Kidney (tissue), 13 donors: ENCODE measurements at regions not wholly inside any gene's neighbourhood (a gene's known extent, or its start where the extent isn't known, plus 50 kb on each side); places are given as distances from the start of the nearest gene placed in this dataset.
A peak's percentile ranks its signal among the peaks of the same experiment; 100 is the strongest.

ENCODE experiments used
- DNase-seq, 5 donors: peaks; one replicate each; pipeline ENCODE4 v3.0.0-alpha.2; 2013 to 2020
- FAIRE-seq: peaks from 2 replicates; lab custom pipeline; 2012; peaks lifted over from hg19 to GRCh38; lab: Jason Lieb, UNC
- H3K27ac ChIP-seq, 2 donors: one replicate each; pipeline ENCODE4 v1.7.0; 2013; ENCODE audit warnings: low read depth in 2 of 2, low read length in 2 of 2, inconsistent platforms in 1 of 2
- H3K27me3 ChIP-seq: one replicate; pipeline ENCODE4 v1.7.1; 2013; ENCODE audit warnings: low read length, inconsistent platforms; ENCODE audit not compliant: control insufficient read depth, insufficient read depth
- H3K36me3 ChIP-seq, 3 donors: one replicate each; pipeline versions ENCODE4 v1.7.0 to v1.7.1; 2013; ENCODE audit warnings: low read length in 3 of 3, control low read depth in 1 of 3, inconsistent platforms in 1 of 3; ENCODE audit not compliant: insufficient read depth in 3 of 3, control insufficient read depth in 2 of 3
- H3K4me1 ChIP-seq, 3 donors: one replicate each; pipeline versions ENCODE4 v1.7.0 to v1.7.1; 2013; ENCODE audit warnings: low read length in 3 of 3, inconsistent platforms in 1 of 3, low read depth in 1 of 3; ENCODE audit not compliant: control insufficient read depth in 2 of 3, insufficient read depth in 2 of 3
- H3K4me3 ChIP-seq, 3 donors: one replicate each; pipeline versions ENCODE4 v1.7.0 to v1.8.1; 2013; ENCODE audit warnings: low read length in 3 of 3, control low read depth in 1 of 3, inconsistent platforms in 1 of 3
- H3K9ac ChIP-seq, 3 donors: one replicate each; pipeline versions ENCODE4 v1.7.0 to v1.7.1; 2013; ENCODE audit warnings: low read length in 3 of 3, control low read depth in 1 of 3, inconsistent platforms in 1 of 3
- H3K9me3 ChIP-seq, 3 donors: one replicate each; pipeline versions ENCODE4 v1.7.0 to v1.7.1; 2013; ENCODE audit warnings: low read length in 3 of 3, control low read depth in 1 of 3, inconsistent platforms in 1 of 3; ENCODE audit not compliant: control insufficient read depth in 2 of 3, insufficient read depth in 1 of 3
- CTCF ChIP-seq: IDR thresholded peaks from 3 replicates; pipeline ENCODE4 v1.5.1; 2012; ENCODE audit warnings: mild to moderate bottlenecking, moderate library complexity, borderline replicate concordance; ENCODE audit not compliant: insufficient read depth; ENCODE audit errors: extremely low read depth
- intact Hi-C: fragments of 100-400 bp; cut with DNase I; formaldehyde crosslinking; loops from one replicate; pipeline ENCODE4 v1.11.1; 2022
- donor health status: control.
- donor health status: control.
- donor health status: control.
- donor health status: control.
- donor health status: control.
- donor health status: DM: yes; HTN: yes; CAD: no.
- donor health status: Normal renal cell carcinoma (clear cell type).

GRCh38 chr7:9242636-9243035 is 809.2 kb downstream of the NXPH1 start:
- H3K27ac ChIP-seq = no peak overlapping the region
- no peaks in the 10 kb centered on the region for H3K9me3 ChIP-seq
- H3K36me3 ChIP-seq = no peaks in the 10 kb centered on the region
- intact Hi-C loops = no loop called here
- H3K4me1 ChIP-seq = no peaks in the 10 kb centered on the region
- no peak for TF ChIP-seq CTCF
- DNase-seq (no peak), FAIRE-seq (no peak)
- no peak overlapping the region for H3K4me3 ChIP-seq
- no peaks in the 10 kb centered on the region for H3K27me3 ChIP-seq
- H3K9ac ChIP-seq = no peak overlapping the region

- Histone ChIP-seq H3K36me3 (no peaks in the 10 kb centered on the region), H3K9ac (no peak overlapping the region), H3K27ac (no peak overlapping the region), H3K27me3 (no peaks in the 10 kb centered on the region), H3K4me3 (no peak overlapping the region), H3K9me3 (no peaks in the 10 kb centered on the region), H3K4me1 (no peaks in the 10 kb centered on the region)
- intact Hi-C loops = no loop called here
- TF ChIP-seq CTCF = no peak
- FAIRE-seq (no peak), DNase-seq (peak in 1 of 5 donors; percentile 48)
Measured at GRCh38 chr7:9250876-9251275, 817.5 kb downstream of the NXPH1 start.

- no peak overlapping the region for H3K4me3 ChIP-seq
- no peak for TF ChIP-seq CTCF
- no peak for DNase-seq
- FAIRE-seq = no peak
- no peaks in the 10 kb centered on the region for H3K36me3 ChIP-seq
- no peaks in the 10 kb centered on the region for H3K9me3 ChIP-seq
- no peaks in the 10 kb centered on the region for H3K27me3 ChIP-seq
- H3K27ac ChIP-seq = no peak overlapping the region
- H3K4me1 ChIP-seq = no peaks in the 10 kb centered on the region
- intact Hi-C loops = no loop called here
- H3K9ac ChIP-seq = no peak overlapping the region
Measured at GRCh38 chr7:9264395-9264794, 831.0 kb downstream of the NXPH1 start.

- no peak overlapping the region for H3K4me3 ChIP-seq
- intact Hi-C loops = no loop called here
Measured at GRCh38 chr7:9280088-9280487, 846.7 kb downstream of the NXPH1 start.

More at GRCh38 chr7:9280088-9280487, 846.7 kb downstream of the NXPH1 start:
- H3K4me1 ChIP-seq = no peaks in the 10 kb centered on the region
- DNase-seq (no peak), FAIRE-seq (no peak)
- no peak overlapping the region for H3K9ac ChIP-seq
- no peak for TF ChIP-seq CTCF
- H3K9me3 ChIP-seq = no peaks in the 10 kb centered on the region
- no peaks in the 10 kb centered on the region for H3K36me3 ChIP-seq
- no peaks in the 10 kb centered on the region for H3K27me3 ChIP-seq
- no peak overlapping the region for H3K27ac ChIP-seq
